GM12892 (cell line): ENCODE measurements at regions not wholly inside any gene's neighbourhood (a gene's known extent, or its start where the extent isn't known, plus 50 kb on each side); places are given as distances from the start of the nearest gene placed in this dataset.
"Not testable (repeated sequence)": the region's sequence is repeated elsewhere in the genome, so short reads cannot be mapped to it uniquely, and the experiment has no call there.

Experiments
- DNase-seq: peaks from one replicate; pipeline ENCODE4 v3.0.0; 2011; ENCODE audit not compliant: insufficient read length
- FAIRE-seq: peaks from 2 replicates; lab custom pipeline; 2011; peaks lifted over from hg19 to GRCh38; lab: Jason Lieb, UNC
- POLR2A ChIP-seq: IDR thresholded peaks from 2 replicates; pipeline ENCODE4 v1.6.1; 2011; ENCODE audit warnings: low read depth, low read length, control low read depth
- POLR2AphosphoS5 ChIP-seq: IDR thresholded peaks from 2 replicates; pipeline ENCODE4 v1.6.1; 2011; ENCODE audit warnings: low read depth, low read length, control low read depth
- TAF1 ChIP-seq: IDR thresholded peaks from 2 replicates; pipeline ENCODE4 v1.6.1; 2011; ENCODE audit warnings: low read depth, mild to moderate bottlenecking, control low read depth, low read length, borderline replicate concordance

DNA sequence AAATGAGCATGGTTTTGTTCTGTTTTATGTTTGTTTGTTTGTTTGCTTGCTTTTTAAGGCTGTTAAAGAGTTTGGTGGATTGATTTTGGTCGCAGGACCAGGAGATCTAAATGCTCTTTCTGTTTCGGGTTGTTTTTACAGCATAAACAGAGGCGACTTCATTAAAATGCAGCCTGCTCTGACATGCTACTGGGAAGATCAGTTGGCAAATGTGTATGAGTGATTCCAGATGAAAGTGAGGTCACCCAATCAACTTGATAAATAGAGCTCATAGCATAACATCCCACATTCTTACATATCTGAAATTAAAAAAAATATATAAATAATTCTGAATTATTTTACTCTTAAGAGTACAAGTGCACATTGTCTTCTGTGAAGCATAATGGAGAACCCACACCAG, 947.7 kb downstream of the GALC start:
- DNase-seq, result no peak
- FAIRE-seq, result no peak
- TF ChIP-seq POLR2A (no peak), TAF1 (no peak), POLR2AphosphoS5 (no peak)

- DNase-seq, result no peak
- TF ChIP-seq POLR2A (no peak), POLR2AphosphoS5 (no peak), TAF1 (no peak)
- no peak for FAIRE-seq
Observed at GRCh38 chr14:87044807-87045206, 948.2 kb downstream of the GALC start.

GRCh38 chr14:87043667-87044200, 949.2 kb downstream of the GALC start:
- FAIRE-seq, result no peak
- TF ChIP-seq TAF1 (no peak), POLR2A (no peak), POLR2AphosphoS5 (no peak)
- no peak for DNase-seq

GRCh38 chr14:87042354-87042753, 950.6 kb downstream of the GALC start:
- DNase-seq (no peak), FAIRE-seq (no peak)
- TF ChIP-seq POLR2A (no peak), POLR2AphosphoS5 (no peak), TAF1 (no peak)

- no peak for FAIRE-seq
- DNase-seq, result no peak
- TF ChIP-seq POLR2A (no peak), TAF1 (no peak), POLR2AphosphoS5 (no peak)
Observed at GRCh38 chr14:87041290-87042020, 951.5 kb downstream of the GALC start.

DNA sequence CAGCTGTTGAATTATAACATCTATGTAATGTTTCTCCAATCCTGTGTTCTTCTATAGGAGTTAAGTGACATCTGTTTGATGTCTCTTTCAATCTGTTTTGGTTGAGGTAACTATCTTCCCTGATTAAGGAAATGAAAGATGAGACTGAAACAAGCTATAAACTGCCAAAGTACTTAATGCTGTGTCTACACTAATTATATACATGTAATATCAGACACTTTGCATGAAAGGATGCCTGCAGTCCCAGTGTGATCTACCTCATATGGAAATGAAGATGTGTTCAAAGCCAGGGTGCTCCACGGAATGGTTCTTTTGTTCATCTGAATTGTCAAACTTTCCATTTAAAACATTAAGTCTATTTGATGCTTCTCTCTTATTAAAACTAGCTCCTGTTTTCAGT, 958.3 kb downstream of the GALC start:
- FAIRE-seq (no peak), DNase-seq (no peak)
- TF ChIP-seq TAF1 (no peak), POLR2A (no peak), POLR2AphosphoS5 (no peak)

GRCh38 chr14:87030197-87030596, 962.8 kb downstream of the GALC start:
- TF ChIP-seq POLR2A (no peak), TAF1 (no peak), POLR2AphosphoS5 (no peak)
- FAIRE-seq, result no peak
- no peak for DNase-seq

DNA sequence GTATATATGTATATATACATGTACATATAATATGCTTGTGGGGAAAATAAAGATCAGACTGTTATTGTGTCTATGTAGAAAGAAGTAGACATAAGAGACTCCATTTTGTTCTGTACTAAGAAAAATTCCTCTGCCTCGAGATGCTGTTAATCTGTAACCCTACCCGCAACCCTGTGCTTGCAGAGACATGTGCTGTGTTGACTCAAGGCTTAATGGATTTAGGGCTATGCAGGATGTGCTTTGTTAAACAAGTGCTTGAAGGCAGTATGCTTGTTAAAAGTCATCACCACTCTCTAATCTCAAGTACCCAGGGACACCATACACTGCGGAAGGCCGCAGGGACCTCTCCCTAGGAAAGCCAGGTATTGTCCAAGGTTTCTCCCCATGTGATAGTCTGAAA, 972.9 kb downstream of the GALC start:
- FAIRE-seq, DNase-seq: not testable (repeated sequence)

- FAIRE-seq (no peak), DNase-seq (no peak)
- no peak for TF ChIP-seq POLR2AphosphoS5
Observed at GRCh38 chr14:87018294-87018693, 974.7 kb downstream of the GALC start.

DNA sequence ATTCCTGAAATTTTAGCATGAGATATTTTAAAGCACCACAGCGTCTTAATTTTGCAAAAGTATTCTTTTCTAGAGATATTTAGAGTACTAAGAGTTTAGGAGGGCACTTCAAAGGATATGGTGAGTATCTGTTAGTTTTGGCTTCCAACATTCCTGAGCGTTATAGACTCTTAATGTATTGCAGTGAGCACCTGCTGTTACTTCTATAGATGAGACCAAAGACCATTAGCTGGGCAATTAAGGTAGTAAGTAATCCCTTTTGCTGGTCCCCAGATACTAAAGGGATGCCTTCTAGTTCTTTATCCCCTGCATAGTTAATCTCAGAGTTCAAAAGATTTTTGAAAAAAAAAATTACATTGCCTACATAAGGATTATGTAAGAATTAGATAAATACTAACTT, 975.6 kb downstream of the GALC start:
- no peak for FAIRE-seq
- no peak for DNase-seq
- no peak for TF ChIP-seq POLR2AphosphoS5
- no peak for TF ChIP-seq TAF1
- TF ChIP-seq POLR2A, result no peak

GRCh38 chr14:87014856-87015255, 978.1 kb downstream of the GALC start:
- no peak for DNase-seq
- FAIRE-seq, result no peak
- TF ChIP-seq POLR2AphosphoS5, result no peak
- no peak for TF ChIP-seq TAF1
- TF ChIP-seq POLR2A, result no peak

DNA sequence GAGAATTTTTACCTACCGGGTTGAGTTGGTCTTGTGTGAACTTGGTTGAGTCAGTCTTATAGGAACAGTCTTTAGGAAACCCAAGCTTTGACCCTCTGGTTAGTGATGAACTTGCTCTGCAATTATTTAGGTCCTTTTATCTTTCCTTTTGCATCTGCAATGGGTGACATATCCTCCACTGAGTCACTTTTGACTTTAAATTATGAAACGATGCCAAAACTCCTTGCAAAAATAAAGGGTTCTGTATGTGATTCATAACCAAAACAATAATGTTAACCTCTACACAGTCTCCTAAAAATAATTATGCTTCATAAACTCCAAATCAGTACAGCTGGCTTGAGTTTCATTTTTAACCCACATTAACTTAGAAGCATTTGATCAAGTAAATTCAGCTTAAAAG, 979.4 kb downstream of the GALC start:
- DNase-seq, result no peak
- no peak for TF ChIP-seq POLR2A
- TF ChIP-seq POLR2AphosphoS5, result no peak
- no peak for TF ChIP-seq TAF1

DNA sequence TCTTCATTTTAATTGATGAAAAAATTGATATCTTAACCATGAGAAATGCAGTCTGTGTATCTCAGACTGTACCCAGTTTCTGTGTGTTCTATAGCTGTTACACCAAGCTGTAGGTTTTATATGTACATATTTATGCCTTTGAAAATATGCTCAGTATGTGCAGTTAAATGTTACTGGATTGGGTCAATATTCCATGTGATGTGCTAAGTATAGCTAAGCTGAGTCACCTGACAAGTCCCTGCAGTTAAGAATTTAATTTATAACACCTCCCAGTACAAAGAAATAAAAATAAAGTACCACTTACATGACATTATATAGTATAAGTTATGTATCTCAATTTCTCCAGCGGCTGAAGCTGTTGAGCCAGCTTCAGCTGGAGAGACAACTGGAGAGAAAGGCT, 984.0 kb downstream of the GALC start:
- DNase-seq, result no peak
- FAIRE-seq, result no peak
- TF ChIP-seq POLR2AphosphoS5 (no peak), POLR2A (no peak), TAF1 (no peak)

More for the DNA sequence above, 979.4 kb downstream of the GALC start:
- no peak for FAIRE-seq
